ENCODE measurements at regions not wholly inside any gene's neighbourhood (a gene's known extent, or its start where the extent isn't known, plus 50 kb on each side); places are given as distances from the start of the nearest gene placed in this dataset.

DNA sequence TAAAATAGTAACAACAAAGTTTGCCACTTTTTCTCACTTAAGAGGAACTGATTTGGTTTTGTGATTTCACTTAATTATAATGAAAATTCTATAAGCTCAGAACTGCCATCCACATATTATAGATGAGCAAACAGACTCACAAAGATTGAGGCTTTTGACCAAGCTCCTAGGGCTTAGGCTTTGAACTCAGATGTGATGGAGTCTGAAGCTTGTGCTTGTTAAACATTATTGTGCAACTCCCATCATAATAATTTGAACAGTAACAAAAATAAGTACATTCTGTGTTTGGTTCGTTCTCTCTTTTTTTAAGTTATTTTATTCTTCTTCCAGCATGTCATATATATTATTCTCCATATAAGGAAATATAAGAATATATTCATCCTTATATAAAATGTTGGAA is 403.4 kb downstream of the PTPRC start:
- Mint-ChIP-seq H3K4me3 (no peak overlapping the region), H3K9me3 (no peaks in the 10 kb centered on the region), H3K27me3 (no peaks in the 10 kb centered on the region), H3K36me3 (no peaks in the 10 kb centered on the region), H3K27ac (no peak overlapping the region), H3K4me1 (peaks cover 28 to 36% (median 29%) of the 10 kb centered on the region in 3 donors)
- ChIA-PET CTCF (interaction anchor here (0.6 kb wide), 3 partner anchors 228 to 696 kb away, joined by 3 to 4 read pairs (median 3); no protein-coding TSS in a partner anchor), POLR2A (interaction anchor here in 1 of 2 donors (0.7 kb wide), 1 partner anchor 32 kb away, joined by 4 read pairs; no protein-coding TSS in a partner anchor)
- DNase-seq (no peak), ATAC-seq (replicated peaks in 1 of 4) (no peak)
- Histone ChIP-seq H3K27me3 (replicated peaks in 1 of 2; ENCODE audit: control insufficient read depth in 2 of 2, extremely low read depth in 1 of 2, insufficient read depth in 2 of 2, low read length in 1 of 2) (no peaks in the 10 kb centered on the region), H3K9me3 (no peaks in the 10 kb centered on the region), H3K4me1 (ENCODE audit: control insufficient read depth in 1 of 2, extremely low read depth in 1 of 2, insufficient read depth in 2 of 2, low read length in 2 of 2) (peaks cover 0 to 28% of the 10 kb centered on the region in 2 experiments), H3K36me3 (ENCODE audit: control insufficient read depth in 2 of 2, extremely low read depth in 1 of 2, insufficient read depth in 1 of 2, low read length in 1 of 2) (no peaks in the 10 kb centered on the region), H3K4me3 (ENCODE audit: control insufficient read depth in 1 of 2, extremely low read depth in 1 of 2, low read length in 1 of 2) (no peak overlapping the region), H3K27ac (ENCODE audit: low read length) (no peak overlapping the region)
- no CpG with 5 or more reads among the region's 1 CpG for WGBS (ENCODE audit: insufficient coverage)

DNA sequence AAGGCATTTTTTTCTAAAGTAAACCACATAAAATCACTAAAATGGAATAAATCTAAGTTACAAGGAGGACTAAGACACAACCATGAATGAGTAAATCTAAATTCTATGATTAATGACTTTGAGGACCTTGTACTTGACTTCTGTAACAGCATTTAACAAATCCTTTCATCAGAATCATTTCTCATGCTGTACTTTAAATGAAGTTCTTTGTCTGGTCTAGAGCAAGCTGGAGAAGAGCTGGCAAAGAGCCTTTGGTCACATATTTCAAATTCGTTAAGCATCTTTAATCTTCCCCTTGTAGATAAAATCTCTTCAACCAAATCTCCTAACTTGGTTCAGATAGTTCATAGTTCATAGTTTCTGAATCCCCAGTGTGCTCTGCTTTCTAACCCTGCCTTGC is 405.4 kb downstream of the PTPRC start:
- Mint-ChIP-seq H3K4me3 (no peak overlapping the region), H3K4me1 (peaks cover 28 to 35% (median 29%) of the 10 kb centered on the region in 3 donors), H3K27ac (no peak overlapping the region), H3K9me3 (peaks cover 3 to 20% (median 10%) of the 10 kb centered on the region in 3 donors), H3K36me3 (peaks cover 7% of the 10 kb centered on the region), H3K27me3 (no peaks in the 10 kb centered on the region)
- ATAC-seq (replicated peaks in 1 of 4) (no peak), DNase-seq (no peak)
- Histone ChIP-seq H3K27me3 (replicated peaks in 1 of 2; ENCODE audit: control insufficient read depth in 2 of 2, extremely low read depth in 1 of 2, insufficient read depth in 2 of 2, low read length in 1 of 2) (no peaks in the 10 kb centered on the region), H3K36me3 (ENCODE audit: control insufficient read depth in 2 of 2, extremely low read depth in 1 of 2, insufficient read depth in 1 of 2, low read length in 1 of 2) (no peaks in the 10 kb centered on the region), H3K4me3 (ENCODE audit: control insufficient read depth in 1 of 2, extremely low read depth in 1 of 2, low read length in 1 of 2) (no peak overlapping the region), H3K9me3 (peaks cover 3% of the 10 kb centered on the region), H3K4me1 (ENCODE audit: control insufficient read depth in 1 of 2, extremely low read depth in 1 of 2, insufficient read depth in 2 of 2, low read length in 2 of 2) (peaks cover 0 to 28% of the 10 kb centered on the region in 2 experiments), H3K27ac (ENCODE audit: low read length) (no peak overlapping the region)
- CTCF ChIA-PET, result no interaction called here
- no CpG with 5 or more reads among the region's 1 CpG for WGBS (ENCODE audit: insufficient coverage)
- POLR2A ChIA-PET, result no interaction called here

DNA sequence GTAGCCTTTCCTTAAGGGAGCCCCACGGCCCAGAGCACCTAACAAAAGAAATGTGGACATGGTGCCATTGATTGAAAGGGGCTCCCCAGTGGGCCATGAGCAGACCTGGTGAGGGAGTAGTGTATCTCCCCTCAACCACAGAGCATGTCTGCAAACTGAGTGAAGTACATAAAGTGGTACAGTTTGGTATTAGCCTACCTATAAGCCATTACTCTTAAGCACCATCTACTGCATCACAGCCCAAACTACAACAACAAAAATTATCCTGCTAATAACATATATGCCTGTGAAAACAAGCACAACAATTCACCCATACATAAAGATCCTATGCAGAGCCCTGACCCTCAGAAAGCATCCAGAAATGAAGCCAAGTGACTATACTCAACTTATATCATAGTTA is 407.8 kb downstream of the PTPRC start:
- Histone ChIP-seq H3K9me3 (peaks cover 3% of the 10 kb centered on the region), H3K36me3 (ENCODE audit: control insufficient read depth in 2 of 2, extremely low read depth in 1 of 2, insufficient read depth in 1 of 2, low read length in 1 of 2) (no peaks in the 10 kb centered on the region), H3K27me3 (replicated peaks in 1 of 2; ENCODE audit: control insufficient read depth in 2 of 2, extremely low read depth in 1 of 2, insufficient read depth in 2 of 2, low read length in 1 of 2) (no peaks in the 10 kb centered on the region), H3K4me1 (ENCODE audit: control insufficient read depth in 1 of 2, extremely low read depth in 1 of 2, insufficient read depth in 2 of 2, low read length in 2 of 2) (peaks cover 0 to 12% of the 10 kb centered on the region in 2 experiments), H3K4me3 (ENCODE audit: control insufficient read depth in 1 of 2, extremely low read depth in 1 of 2, low read length in 1 of 2) (no peak overlapping the region), H3K27ac (ENCODE audit: low read length) (no peak overlapping the region)
- ATAC-seq (replicated peaks in 1 of 4) (no peak), DNase-seq (no peak)
- Mint-ChIP-seq H3K27me3 (no peaks in the 10 kb centered on the region), H3K4me3 (no peak overlapping the region), H3K27ac (no peak overlapping the region), H3K36me3 (peaks cover 11% of the 10 kb centered on the region), H3K9me3 (peaks cover 16 to 41% (median 21%) of the 10 kb centered on the region in 3 donors), H3K4me1 (peaks cover 9 to 13% (median 10%) of the 10 kb centered on the region in 3 donors)
- CTCF ChIA-PET, result interaction anchor here in 1 of 2 donors (0.7 kb wide), 1 partner anchor 77 kb away, joined by 5 read pairs; no protein-coding TSS in a partner anchor
- WGBS (ENCODE audit: insufficient coverage), result no CpG with 5 or more reads among the region's 1 CpG
- POLR2A ChIA-PET, result interaction anchor here in 1 of 2 donors (0.7 kb wide), 1 partner anchor 37 kb away, joined by 5 read pairs; no protein-coding TSS in a partner anchor

DNA sequence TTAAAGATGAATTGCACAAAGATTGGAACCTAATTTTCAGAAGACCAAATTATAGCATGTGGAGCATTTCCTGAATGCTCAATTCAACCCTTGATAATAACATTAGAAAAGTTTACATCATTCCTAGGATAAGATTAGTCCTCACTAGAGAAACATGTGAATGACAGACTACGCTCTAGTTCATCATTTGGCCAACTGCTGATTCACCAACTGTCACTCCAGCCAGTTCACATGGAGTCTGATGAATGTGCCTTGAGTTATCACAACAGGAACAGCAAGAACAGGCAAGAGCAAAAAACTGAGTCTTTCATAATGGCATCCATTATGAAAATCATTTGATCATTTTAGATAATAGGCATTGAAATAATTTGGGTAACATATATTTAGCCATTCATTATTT is 415.9 kb downstream of the PTPRC start:
- H3K4me1 ChIP-seq (ENCODE audit: control insufficient read depth in 1 of 2, extremely low read depth in 1 of 2, insufficient read depth in 2 of 2, low read length in 2 of 2), result peaks cover 0 to 8% of the 10 kb centered on the region in 2 experiments
- H3K27me3 ChIP-seq (replicated peaks in 1 of 2; ENCODE audit: control insufficient read depth in 2 of 2, extremely low read depth in 1 of 2, insufficient read depth in 2 of 2, low read length in 1 of 2), result no peaks in the 10 kb centered on the region
- peaks cover 0 to 11% (median 6%) of the 10 kb centered on the region in 3 donors for H3K4me1 Mint-ChIP-seq
- ChIA-PET CTCF (no interaction called here), POLR2A (no interaction called here)
- peaks cover 6 to 16% (median 13%) of the 10 kb centered on the region in 3 donors for H3K9me3 Mint-ChIP-seq
- DNase-seq (no peak), ATAC-seq (replicated peaks in 1 of 4) (no peak)
- H3K9me3 ChIP-seq, result no peaks in the 10 kb centered on the region
- no CpG with 5 or more reads among the region's 1 CpG for WGBS (ENCODE audit: insufficient coverage)
- no peaks in the 10 kb centered on the region for H3K36me3 ChIP-seq (ENCODE audit: control insufficient read depth in 2 of 2, extremely low read depth in 1 of 2, insufficient read depth in 1 of 2, low read length in 1 of 2)
- H3K36me3 Mint-ChIP-seq, result no peaks in the 10 kb centered on the region
- no peaks in the 10 kb centered on the region for H3K27me3 Mint-ChIP-seq
- no peak overlapping the region for H3K4me3 ChIP-seq (ENCODE audit: control insufficient read depth in 1 of 2, extremely low read depth in 1 of 2, low read length in 1 of 2)
- no peak overlapping the region for H3K4me3 Mint-ChIP-seq
- H3K27ac Mint-ChIP-seq, result no peak overlapping the region
- no peak overlapping the region for H3K27ac ChIP-seq (ENCODE audit: low read length)

DNA sequence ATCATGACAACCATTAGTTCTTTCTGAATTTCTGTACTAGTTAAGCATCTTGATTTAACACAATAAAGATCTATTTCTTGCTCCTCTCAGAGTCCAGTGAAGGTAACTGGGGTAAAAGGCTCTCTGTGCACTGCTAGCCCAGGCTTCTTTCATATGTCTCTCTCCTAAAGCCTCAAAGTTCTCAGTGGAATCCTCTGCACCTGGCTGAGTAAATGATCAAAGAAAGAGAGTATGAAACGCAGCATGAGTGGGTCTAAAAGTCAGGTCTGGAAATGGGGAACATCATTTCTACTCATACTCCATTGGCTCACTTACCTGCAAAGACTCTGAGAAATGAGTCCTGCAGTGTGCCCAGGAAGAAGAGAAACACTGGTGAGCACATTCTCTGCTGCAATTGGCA is 418.5 kb downstream of the PTPRC start:
- H3K27ac ChIP-seq (ENCODE audit: low read length), result no peak overlapping the region
- ChIA-PET POLR2A (no interaction called here), CTCF (no interaction called here)
- no peak overlapping the region for H3K4me3 ChIP-seq (ENCODE audit: control insufficient read depth in 1 of 2, extremely low read depth in 1 of 2, low read length in 1 of 2)
- DNase-seq (no peak), ATAC-seq (replicated peaks in 1 of 4) (no peak)
- peaks cover 0 to 11% (median 6%) of the 10 kb centered on the region in 3 donors for H3K4me1 Mint-ChIP-seq
- no peak overlapping the region for H3K27ac Mint-ChIP-seq
- peaks cover 0 to 8% of the 10 kb centered on the region in 2 experiments for H3K4me1 ChIP-seq (ENCODE audit: control insufficient read depth in 1 of 2, extremely low read depth in 1 of 2, insufficient read depth in 2 of 2, low read length in 2 of 2)
- H3K9me3 ChIP-seq, result no peaks in the 10 kb centered on the region
- H3K9me3 Mint-ChIP-seq, result no peaks in the 10 kb centered on the region
- no peaks in the 10 kb centered on the region for H3K36me3 ChIP-seq (ENCODE audit: control insufficient read depth in 2 of 2, extremely low read depth in 1 of 2, insufficient read depth in 1 of 2, low read length in 1 of 2)
- no peaks in the 10 kb centered on the region for H3K36me3 Mint-ChIP-seq
- no peak overlapping the region for H3K4me3 Mint-ChIP-seq
- no CpG with 5 or more reads among the region's 1 CpG for WGBS (ENCODE audit: insufficient coverage)
- H3K27me3 Mint-ChIP-seq, result no peaks in the 10 kb centered on the region
- H3K27me3 ChIP-seq (replicated peaks in 1 of 2; ENCODE audit: control insufficient read depth in 2 of 2, extremely low read depth in 1 of 2, insufficient read depth in 2 of 2, low read length in 1 of 2), result no peaks in the 10 kb centered on the region

DNA sequence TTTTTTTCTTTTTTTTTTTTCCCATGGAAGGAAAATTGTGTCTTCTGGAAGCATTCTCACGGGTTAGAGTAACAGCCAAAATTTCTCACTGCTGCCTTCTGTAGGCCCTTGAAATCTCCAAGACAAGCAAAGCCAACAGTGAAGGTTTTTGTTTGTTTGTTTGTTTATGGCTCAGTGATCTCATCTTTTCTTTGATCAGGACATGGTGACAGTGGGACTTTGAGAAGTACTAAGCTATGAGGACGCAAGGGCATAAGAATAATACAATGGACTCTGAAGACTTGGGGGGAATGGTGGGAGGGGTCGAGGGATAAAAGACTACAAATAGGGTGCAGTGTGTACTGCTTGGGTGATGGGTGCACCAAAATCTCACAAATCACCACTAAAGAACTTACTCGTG is 419.4 kb downstream of the PTPRC start:
- Histone ChIP-seq H3K9me3 (no peaks in the 10 kb centered on the region), H3K4me3 (ENCODE audit: control insufficient read depth in 1 of 2, extremely low read depth in 1 of 2, low read length in 1 of 2) (no peak overlapping the region), H3K4me1 (ENCODE audit: control insufficient read depth in 1 of 2, extremely low read depth in 1 of 2, insufficient read depth in 2 of 2, low read length in 2 of 2) (peaks cover 0 to 8% of the 10 kb centered on the region in 2 experiments), H3K27ac (ENCODE audit: low read length) (no peak overlapping the region), H3K27me3 (replicated peaks in 1 of 2; ENCODE audit: control insufficient read depth in 2 of 2, extremely low read depth in 1 of 2, insufficient read depth in 2 of 2, low read length in 1 of 2) (no peaks in the 10 kb centered on the region), H3K36me3 (ENCODE audit: control insufficient read depth in 2 of 2, extremely low read depth in 1 of 2, insufficient read depth in 1 of 2, low read length in 1 of 2) (no peaks in the 10 kb centered on the region)
- POLR2A ChIA-PET, result no interaction called here
- ATAC-seq (replicated peaks in 1 of 4) (no peak), DNase-seq (no peak)
- H3K9me3 Mint-ChIP-seq, result no peaks in the 10 kb centered on the region
- no peaks in the 10 kb centered on the region for H3K27me3 Mint-ChIP-seq
- H3K27ac Mint-ChIP-seq, result no peak overlapping the region
- H3K4me1 Mint-ChIP-seq, result peaks cover 0 to 11% (median 6%) of the 10 kb centered on the region in 3 donors
- CTCF ChIA-PET, result interaction anchor here (0.7 to 0.9 kb wide), 2 partner anchors 737 to 1875 kb away, joined by 3 read pairs; no protein-coding TSS in a partner anchor
- no peaks in the 10 kb centered on the region for H3K36me3 Mint-ChIP-seq
- 80% methylated on average over 1 of the region's 4 CpGs for WGBS (ENCODE audit: insufficient coverage)
- H3K4me3 Mint-ChIP-seq, result no peak overlapping the region
